ENCODE measurements at regions not wholly inside any gene's neighbourhood (a gene's known extent, or its start where the extent isn't known, plus 50 kb on each side); places are given as distances from the start of the nearest gene placed in this dataset.

- DNase-seq (ENCODE audit: low read depth in 2 of 2): no peak
Measured at GRCh38 chr7:41103331-41103730, 599.6 kb downstream of the INHBA start.

GRCh38 chr7:41098846-41099245 lies 604.0 kb downstream of the INHBA start:
- no peak for DNase-seq (ENCODE audit: low read depth in 2 of 2)

DNA sequence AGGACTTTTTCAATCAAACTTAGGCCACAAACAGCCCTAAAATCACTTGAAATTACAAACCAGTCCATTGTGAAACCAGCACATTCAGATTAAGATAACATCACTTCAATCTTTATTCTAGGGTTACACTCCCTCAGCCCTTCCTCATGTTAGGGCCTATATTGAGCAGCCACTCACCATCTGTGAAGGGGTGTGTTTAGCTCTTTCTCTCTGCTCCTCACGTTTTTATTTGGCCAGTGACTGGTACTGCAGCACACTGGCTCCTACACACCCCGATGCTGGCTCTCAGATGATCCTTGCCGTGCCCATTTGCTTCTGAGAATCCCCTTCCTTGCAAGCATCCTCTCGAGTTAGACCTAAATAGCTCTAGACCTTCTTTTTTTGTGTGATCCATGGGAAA lies 604.5 kb downstream of the INHBA start:
- DNase-seq (ENCODE audit: low read depth in 2 of 2): no peak

DNA sequence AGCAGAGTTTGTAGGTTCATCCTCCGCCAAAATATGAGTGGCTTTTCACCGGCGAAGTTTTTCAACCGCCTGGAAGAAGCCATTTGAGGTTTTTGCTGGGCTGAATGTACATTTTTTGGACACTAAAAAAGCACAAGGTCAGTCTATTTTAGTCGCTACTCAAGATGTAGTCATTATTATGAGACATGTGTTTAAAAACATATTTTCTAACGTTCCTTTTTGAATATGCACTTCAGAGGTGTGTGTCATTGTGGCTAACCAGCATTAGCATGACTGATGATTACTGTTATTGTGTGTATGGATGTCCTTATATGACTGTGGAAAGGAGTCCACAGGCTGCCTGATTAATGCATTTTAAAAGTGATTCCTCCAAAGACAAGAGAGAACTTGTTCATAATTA lies 605.4 kb downstream of the INHBA start:
- no peak for DNase-seq (ENCODE audit: low read depth in 2 of 2)

- no peak for DNase-seq (ENCODE audit: low read depth in 2 of 2)
Measured at GRCh38 chr7:41096917-41097316, 606.0 kb downstream of the INHBA start.

DNA sequence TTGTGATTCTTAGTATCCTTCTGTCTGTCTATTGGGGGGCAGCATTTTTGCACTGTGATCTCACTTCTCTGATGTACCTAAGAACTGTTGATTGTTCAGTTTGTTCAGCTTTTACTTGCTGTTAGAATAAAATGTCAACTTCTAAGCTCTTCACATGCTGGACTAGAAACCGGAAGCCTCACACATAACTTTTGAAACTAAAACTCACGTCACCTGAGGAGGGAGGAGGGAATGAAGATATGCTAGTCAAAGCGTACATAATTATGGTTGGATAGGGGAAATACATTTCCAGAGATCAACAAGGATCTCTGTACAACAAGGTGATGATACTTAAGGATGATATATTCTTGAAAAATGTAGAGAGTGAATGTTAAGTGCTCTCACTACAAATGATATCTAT lies 609.7 kb downstream of the INHBA start:
- no peak for DNase-seq (ENCODE audit: low read depth in 2 of 2)

GRCh38 chr7:41085244-41085643 lies 617.6 kb downstream of the INHBA start:
- no peak for DNase-seq (ENCODE audit: low read depth in 2 of 2)

- DNase-seq (ENCODE audit: low read depth in 2 of 2): no peak
Measured at GRCh38 chr7:41084381-41084780, 618.5 kb downstream of the INHBA start.

- DNase-seq (ENCODE audit: low read depth in 2 of 2): no peak
Measured at GRCh38 chr7:41069635-41070034, 633.3 kb downstream of the INHBA start.

GRCh38 chr7:41067576-41067975 lies 635.3 kb downstream of the INHBA start:
- DNase-seq (ENCODE audit: low read depth in 2 of 2): no peak

DNA sequence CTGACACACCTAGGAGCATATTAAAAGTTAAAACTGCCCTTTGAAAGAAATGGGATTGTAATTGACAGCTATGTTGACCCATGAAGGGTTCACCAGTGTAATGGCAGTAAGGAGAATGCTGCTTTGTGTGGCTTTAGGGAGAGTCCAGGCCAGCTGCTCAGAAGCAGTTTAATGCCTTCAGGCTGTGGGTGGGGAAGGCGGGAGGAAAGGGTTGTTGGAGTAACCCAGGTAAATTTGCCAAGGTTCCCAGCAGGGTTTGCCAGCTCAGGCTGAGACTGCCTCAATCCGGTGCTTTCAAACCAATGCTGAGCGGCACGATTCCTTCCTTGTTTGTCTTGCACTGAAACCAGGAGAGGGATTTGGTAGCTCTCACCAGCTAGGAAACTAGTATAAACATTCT lies 637.2 kb downstream of the INHBA start:
- no peak for DNase-seq (ENCODE audit: low read depth in 2 of 2)

DNA sequence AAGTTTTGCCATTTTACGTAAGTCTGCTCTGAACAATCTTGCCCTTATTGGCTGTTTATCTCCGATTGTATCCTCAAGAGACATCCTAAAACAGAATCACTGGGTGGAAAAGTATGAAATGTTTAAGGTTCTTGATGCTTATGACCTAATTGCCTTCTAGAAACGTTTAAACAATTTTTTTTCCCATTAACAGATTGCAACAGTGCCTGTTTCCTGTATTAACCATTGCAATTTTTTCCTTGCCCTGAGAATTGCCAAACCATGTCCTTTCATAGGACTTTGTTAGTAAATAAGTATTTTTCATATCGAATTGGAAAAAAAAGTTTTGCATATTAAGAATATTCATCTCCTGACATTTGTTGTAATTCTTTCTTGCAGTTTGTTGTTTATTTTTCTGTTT lies 639.8 kb downstream of the INHBA start:
- no peak for DNase-seq (ENCODE audit: low read depth in 2 of 2)

DNA sequence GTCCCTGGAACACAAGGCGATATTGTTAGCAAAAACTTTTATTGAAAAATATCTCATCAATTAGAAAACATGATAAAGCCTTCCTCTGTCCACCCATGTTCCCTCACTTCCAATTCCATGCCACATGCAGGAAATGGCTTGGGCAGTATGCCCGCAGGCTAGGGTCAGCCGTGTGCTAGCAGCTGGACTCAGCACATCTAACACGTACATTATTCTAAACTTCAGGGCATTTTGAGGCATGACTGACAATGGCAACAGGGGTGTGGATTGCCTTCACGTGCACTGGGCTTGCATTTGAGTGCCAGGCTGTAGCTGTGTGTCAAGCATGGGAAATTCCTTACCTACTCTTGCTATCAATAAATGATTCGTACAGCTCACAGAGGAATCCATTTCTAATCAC lies 642.1 kb downstream of the INHBA start:
- DNase-seq (ENCODE audit: low read depth in 2 of 2): no peak

DNA sequence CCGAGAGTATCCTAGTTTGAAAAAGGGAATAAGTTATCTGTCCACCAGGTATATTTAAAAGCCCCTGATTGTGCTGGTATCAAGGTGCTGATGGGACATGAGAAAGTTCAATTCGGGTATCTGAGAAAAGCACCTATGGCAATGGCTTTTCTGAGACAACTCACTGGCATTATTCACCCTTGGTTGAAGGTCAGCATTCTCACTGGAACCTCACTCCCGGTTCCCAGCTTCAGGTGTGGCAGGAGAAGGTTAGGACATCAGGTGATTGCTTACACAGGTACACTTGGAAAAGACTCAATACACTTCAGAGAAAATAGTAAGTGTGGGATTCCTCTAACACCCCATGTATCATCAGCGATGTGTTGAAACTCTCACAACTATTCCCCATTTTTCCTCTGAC lies 643.1 kb downstream of the INHBA start:
- no peak for DNase-seq (ENCODE audit: low read depth in 2 of 2)

DNA sequence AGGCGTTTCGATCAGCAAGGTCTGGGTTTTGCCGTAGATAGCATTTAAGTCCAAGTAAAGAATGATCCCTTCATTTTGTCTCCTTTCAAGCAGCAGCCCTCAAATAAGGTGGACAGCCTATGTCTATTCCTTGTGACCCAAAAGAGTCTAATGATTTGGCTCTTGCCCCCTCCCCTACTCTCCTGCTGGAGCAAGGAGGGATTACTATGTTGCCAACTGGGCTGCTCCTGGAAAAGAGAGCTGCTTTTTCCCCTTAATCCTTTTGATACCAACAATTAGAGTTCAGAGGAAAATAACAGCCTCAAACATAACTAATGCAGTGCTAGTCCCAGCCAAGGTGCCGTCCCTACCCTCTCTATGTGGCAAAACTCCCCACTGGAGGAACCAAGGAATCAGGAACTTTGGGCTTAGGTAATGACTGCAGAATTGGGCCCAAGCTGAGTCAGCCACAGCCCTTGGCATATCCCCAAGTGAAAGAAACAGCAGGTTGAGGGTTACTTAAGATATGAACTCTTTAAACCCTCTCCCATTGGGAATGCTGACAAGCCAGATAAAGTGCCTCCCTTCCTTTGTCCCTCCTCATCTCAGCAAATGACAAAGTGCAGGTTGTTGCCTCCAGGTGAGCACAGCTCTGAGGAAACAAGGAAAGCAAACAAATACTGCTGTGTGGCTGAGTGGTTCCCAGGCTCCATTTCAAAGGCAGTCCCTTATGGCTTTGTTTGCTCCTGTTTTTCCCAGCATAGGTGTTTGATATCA lies 643.7 kb downstream of the INHBA start:
- no peak for DNase-seq (ENCODE audit: low read depth in 2 of 2)

GRCh38 chr7:41054960-41055661 lies 647.8 kb downstream of the INHBA start:
- DNase-seq (ENCODE audit: low read depth in 2 of 2): no peak

- DNase-seq (ENCODE audit: low read depth in 2 of 2): no peak
Measured at GRCh38 chr7:41053820-41054219, 649.1 kb downstream of the INHBA start.

DNA sequence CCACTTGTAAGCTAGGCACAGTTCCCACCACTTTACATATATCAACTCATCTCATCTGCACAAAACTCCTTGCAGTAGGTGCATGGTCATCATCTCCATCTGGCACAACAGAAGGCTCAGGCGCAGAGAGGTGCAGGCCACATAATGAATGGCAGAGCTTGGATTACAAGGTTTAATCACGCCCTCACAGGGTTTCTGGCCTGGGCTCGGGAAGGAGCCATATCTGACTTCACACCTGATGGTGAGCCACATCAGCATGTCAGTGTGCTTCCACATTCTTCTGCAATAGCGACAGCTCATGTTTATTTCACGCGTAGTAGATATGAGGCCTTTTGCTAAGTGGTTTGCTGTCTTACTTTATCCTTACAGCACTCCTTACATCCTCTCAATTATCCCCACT lies 650.2 kb downstream of the INHBA start:
- no peak for DNase-seq (ENCODE audit: low read depth in 2 of 2)

- DNase-seq (ENCODE audit: low read depth in 2 of 2): no peak
Measured at GRCh38 chr7:41052201-41052600, 650.7 kb downstream of the INHBA start.

DNA sequence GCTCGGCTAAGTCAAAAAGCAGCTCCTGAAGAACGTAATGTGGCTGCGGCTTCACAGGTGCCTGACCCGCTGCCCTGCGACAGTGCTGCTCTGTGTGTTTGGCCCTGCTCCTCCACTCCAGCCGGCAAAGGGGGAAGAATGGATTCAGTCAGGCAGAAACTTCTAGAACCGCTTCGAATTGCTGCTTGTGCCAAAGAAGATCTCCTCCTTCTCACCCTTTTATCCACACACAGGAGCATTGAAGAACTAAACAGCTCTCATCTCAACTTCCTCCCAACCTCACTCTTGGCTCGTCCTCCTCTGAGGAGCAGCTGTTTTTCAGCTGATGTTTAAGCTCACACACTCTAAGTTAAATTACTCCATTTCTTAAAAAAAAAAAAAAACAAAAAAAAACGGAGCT lies 651.4 kb downstream of the INHBA start:
- DNase-seq (ENCODE audit: low read depth in 2 of 2): no peak

GRCh38 chr7:41051062-41051461 lies 651.8 kb downstream of the INHBA start:
- no peak for DNase-seq (ENCODE audit: low read depth in 2 of 2)

DNA sequence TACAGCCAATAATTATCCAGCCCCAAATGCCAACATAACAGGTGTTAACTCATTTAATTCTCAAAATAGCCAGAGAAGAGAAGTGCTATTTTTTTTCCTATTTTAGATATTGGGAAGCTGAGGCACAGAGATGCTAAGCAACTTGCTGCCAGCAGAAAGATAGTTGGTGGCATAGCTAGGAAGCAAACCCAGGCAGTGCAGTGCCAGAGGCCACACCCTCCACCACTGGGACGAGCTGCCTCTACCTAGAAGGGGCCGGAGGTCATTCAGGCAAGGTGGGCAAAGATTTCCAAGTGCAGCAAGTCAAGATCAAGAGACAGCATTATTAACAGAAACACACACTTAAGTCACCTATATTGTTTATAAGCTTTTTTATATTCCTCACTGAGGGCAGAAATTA lies 654.1 kb downstream of the INHBA start:
- no peak for DNase-seq (ENCODE audit: low read depth in 2 of 2)

DNA sequence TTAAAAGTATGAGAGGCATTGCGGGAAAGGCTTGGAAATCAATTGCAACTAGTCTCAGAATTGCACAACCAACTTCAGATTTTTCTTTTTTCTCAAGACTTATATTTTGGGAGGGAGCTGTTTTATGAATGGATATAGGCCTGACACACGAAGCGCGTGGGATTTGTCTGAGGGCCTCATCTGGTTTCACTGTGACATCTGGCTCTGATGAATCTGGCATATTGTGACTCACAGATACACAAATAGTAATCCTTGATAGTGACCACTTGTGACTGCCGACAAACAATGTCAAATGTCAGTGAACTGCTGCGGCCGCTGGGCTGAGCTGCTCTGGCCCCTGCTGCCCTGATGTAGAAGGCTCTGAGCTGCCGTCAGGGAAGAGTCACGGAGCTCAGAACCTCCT lies 655.1 kb downstream of the INHBA start:
- no peak for DNase-seq (ENCODE audit: low read depth in 2 of 2)

DNA sequence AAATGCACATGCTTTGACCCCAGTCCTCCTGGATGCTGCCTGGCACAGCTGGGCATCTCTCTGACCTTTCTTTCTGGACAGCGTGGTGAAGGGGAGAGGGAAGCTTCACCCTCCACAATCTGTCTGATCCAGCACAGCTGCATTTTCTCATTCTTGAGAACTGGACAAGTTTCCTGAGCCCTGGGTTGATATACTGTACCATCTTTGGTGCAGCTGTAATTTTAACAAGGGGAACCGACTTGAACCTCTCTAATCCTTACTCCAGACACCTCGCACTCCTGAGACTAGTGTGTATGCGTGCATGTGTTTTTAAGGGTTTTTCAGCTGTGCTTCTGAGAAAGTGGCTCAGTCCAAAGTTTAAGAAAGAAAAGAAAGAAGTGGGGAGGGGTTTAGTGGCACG lies 655.7 kb downstream of the INHBA start:
- DNase-seq (ENCODE audit: low read depth in 2 of 2): no peak

All from activated CD4-positive, alpha-beta T cell treated with anti-CD3 and anti-CD28 coated beads for 24 hours (primary cell).